HL-60/S4 treated with phorbol 12-myristate 13-acetate at 8.2 ng/mL for 4 days and 3 days (cell line): ENCODE measurements at regions not wholly inside any gene's neighbourhood (a gene's known extent, or its start where the extent isn't known, plus 50 kb on each side); places are given as distances from the start of the nearest gene placed in this dataset.

Source experiments
- in situ Hi-C: fragments of 300-500 bp; cut with MboI; formaldehyde crosslinking; loops from 2 replicates; pipeline ENCODE4 v1.15.0; 2022; ENCODE audit warnings: low sequenced_read_pairs

- in situ Hi-C loops = no loop called here
These were observed 666.4 kb downstream of the KCNT2 start for GRCh38 chr1:195941795-195942194.

- in situ Hi-C loops = no loop called here
These were observed 666.9 kb downstream of the KCNT2 start for GRCh38 chr1:195941314-195941713.

- in situ Hi-C loops = no loop called here
These were observed 668.4 kb downstream of the KCNT2 start for GRCh38 chr1:195939844-195940243.

GRCh38 chr1:195934817-195935553 is 673.3 kb downstream of the KCNT2 start:
- in situ Hi-C loops = no loop called here

- in situ Hi-C loops = no loop called here
These were observed 674.4 kb downstream of the KCNT2 start for GRCh38 chr1:195933835-195934234.

GRCh38 chr1:195915826-195916225 is 692.4 kb downstream of the KCNT2 start:
- in situ Hi-C loops = no loop called here

GRCh38 chr1:195909061-195909460 is 699.2 kb downstream of the KCNT2 start:
- in situ Hi-C loops = no loop called here

GRCh38 chr1:195908121-195908520 is 700.1 kb downstream of the KCNT2 start:
- in situ Hi-C loops = no loop called here

- in situ Hi-C loops = no loop called here
These were observed 705.0 kb downstream of the KCNT2 start for GRCh38 chr1:195903203-195903602.

GRCh38 chr1:195902779-195903178 is 705.5 kb downstream of the KCNT2 start:
- in situ Hi-C loops = no loop called here

GRCh38 chr1:195899762-195900352 is 708.4 kb downstream of the KCNT2 start:
- in situ Hi-C loops = no loop called here

- in situ Hi-C loops = no loop called here
These were observed 709.3 kb downstream of the KCNT2 start for GRCh38 chr1:195898924-195899323.

- in situ Hi-C loops = no loop called here
These were observed 709.9 kb downstream of the KCNT2 start for GRCh38 chr1:195898373-195898772.

GRCh38 chr1:195897076-195897475 is 711.2 kb downstream of the KCNT2 start:
- in situ Hi-C loops = no loop called here

- in situ Hi-C loops = no loop called here
These were observed 713.8 kb downstream of the KCNT2 start for GRCh38 chr1:195894411-195894810.

- in situ Hi-C loops = no loop called here
These were observed 722.2 kb downstream of the KCNT2 start for GRCh38 chr1:195886000-195886399.

GRCh38 chr1:195878478-195878877 is 729.8 kb downstream of the KCNT2 start:
- in situ Hi-C loops = no loop called here

- in situ Hi-C loops = no loop called here
These were observed 731.4 kb downstream of the KCNT2 start for GRCh38 chr1:195876792-195877191.

GRCh38 chr1:195872376-195872775 is 735.9 kb downstream of the KCNT2 start:
- in situ Hi-C loops = no loop called here

- in situ Hi-C loops = no loop called here
These were observed 740.6 kb downstream of the KCNT2 start for GRCh38 chr1:195867638-195868037.

GRCh38 chr1:195866781-195867222 is 741.4 kb downstream of the KCNT2 start:
- in situ Hi-C loops = no loop called here

- in situ Hi-C loops = no loop called here
These were observed 742.0 kb downstream of the KCNT2 start for GRCh38 chr1:195866091-195866780.
